ENCODE measurements at regions not wholly inside any gene's neighbourhood (a gene's known extent, or its start where the extent isn't known, plus 50 kb on each side); places are given as distances from the start of the nearest gene placed in this dataset.

GRCh38 chr5:40386289-40386688 lies 293.4 kb upstream of the PTGER4 start:
- H3K4me1 Mint-ChIP-seq (ENCODE audit: low read depth) = peaks cover 51% of the 10 kb centered on the region
- H3K27me3 Mint-ChIP-seq (ENCODE audit: low read depth) = no peaks in the 10 kb centered on the region
- H3K4me3 Mint-ChIP-seq (ENCODE audit: unreplicated experiment) = no peak overlapping the region
- H3K9me3 Mint-ChIP-seq (ENCODE audit: low read depth) = no peaks in the 10 kb centered on the region
- H3K27ac Mint-ChIP-seq (ENCODE audit: unreplicated experiment) = no peak overlapping the region
- no peaks in the 10 kb centered on the region for H3K36me3 Mint-ChIP-seq (ENCODE audit: low read depth)
- no peak for DNase-seq (ENCODE audit: low spot score)
- no peak for TF ChIP-seq CTCF (IDR thresholded peaks at IDR 0.05)

DNA sequence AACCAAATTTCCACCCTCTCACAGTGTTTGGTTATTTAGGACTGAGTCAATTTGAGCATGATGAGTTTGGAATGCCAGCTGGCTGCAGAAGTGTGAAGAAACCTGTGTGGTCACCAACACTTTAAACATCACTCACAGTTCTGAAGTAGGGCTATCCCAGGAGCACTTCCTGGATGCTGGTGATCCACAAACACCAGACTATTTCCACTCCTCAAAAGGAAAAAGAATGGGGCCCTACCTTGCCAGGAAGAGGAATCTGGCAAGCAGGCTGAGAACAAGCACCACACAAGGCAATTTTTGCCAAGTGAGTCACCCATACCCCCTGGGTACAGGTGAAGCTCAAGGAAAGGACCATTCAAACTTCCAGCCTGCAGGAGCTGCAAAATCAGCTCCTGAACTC lies 294.2 kb upstream of the PTGER4 start:
- Mint-ChIP-seq H3K36me3 (ENCODE audit: low read depth) (no peaks in the 10 kb centered on the region), H3K4me1 (ENCODE audit: low read depth) (peaks cover 51% of the 10 kb centered on the region), H3K4me3 (ENCODE audit: unreplicated experiment) (no peak overlapping the region), H3K27ac (ENCODE audit: unreplicated experiment) (no peak overlapping the region), H3K9me3 (ENCODE audit: low read depth) (no peaks in the 10 kb centered on the region), H3K27me3 (ENCODE audit: low read depth) (no peaks in the 10 kb centered on the region)
- no peak for TF ChIP-seq CTCF (IDR thresholded peaks at IDR 0.05)
- DNase-seq (ENCODE audit: low spot score) = no peak

DNA sequence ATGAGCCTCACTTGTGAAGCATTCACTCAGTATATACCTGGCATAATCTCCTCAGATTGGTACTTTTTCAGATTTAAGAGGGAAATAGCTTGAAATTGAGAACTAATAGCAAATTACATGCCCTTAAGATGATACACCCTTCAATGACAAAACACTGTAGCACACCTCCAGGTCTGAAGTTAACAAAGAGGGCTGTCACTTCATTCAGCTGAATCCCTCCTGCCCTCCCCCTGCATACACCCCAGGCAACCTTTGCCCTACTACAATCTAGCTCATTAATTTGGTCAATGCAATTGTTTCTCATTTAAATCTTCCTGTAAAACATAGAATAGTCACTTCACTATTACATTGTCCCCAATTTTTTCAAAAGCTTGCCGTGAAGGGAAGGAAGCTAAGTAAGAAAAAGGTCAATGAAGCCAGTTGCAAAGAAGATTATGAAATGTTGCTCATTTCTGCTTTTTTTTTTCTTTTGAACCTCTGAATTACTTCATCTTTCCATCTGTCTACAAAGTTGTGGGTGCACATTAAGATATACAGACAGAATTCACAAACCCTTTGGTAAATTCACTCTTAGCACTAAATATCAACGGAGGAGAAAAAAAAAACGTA lies 294.8 kb upstream of the PTGER4 start:
- H3K27ac Mint-ChIP-seq (ENCODE audit: unreplicated experiment) = peak overlapping the region; percentile 79
- H3K4me3 Mint-ChIP-seq (ENCODE audit: unreplicated experiment) = no peak overlapping the region
- H3K4me1 Mint-ChIP-seq (ENCODE audit: low read depth) = peaks cover 49% of the 10 kb centered on the region
- no peaks in the 10 kb centered on the region for H3K36me3 Mint-ChIP-seq (ENCODE audit: low read depth)
- no peaks in the 10 kb centered on the region for H3K27me3 Mint-ChIP-seq (ENCODE audit: low read depth)
- DNase-seq (ENCODE audit: low spot score) = no peak
- no peaks in the 10 kb centered on the region for H3K9me3 Mint-ChIP-seq (ENCODE audit: low read depth)
- TF ChIP-seq CTCF (IDR thresholded peaks at IDR 0.05) = no peak

- Mint-ChIP-seq H3K36me3 (ENCODE audit: low read depth) (no peaks in the 10 kb centered on the region), H3K4me1 (ENCODE audit: low read depth) (peaks cover 42% of the 10 kb centered on the region), H3K4me3 (ENCODE audit: unreplicated experiment) (no peak overlapping the region), H3K27ac (ENCODE audit: unreplicated experiment) (peak overlapping the region; percentile 79), H3K27me3 (ENCODE audit: low read depth) (no peaks in the 10 kb centered on the region), H3K9me3 (ENCODE audit: low read depth) (no peaks in the 10 kb centered on the region)
- TF ChIP-seq CTCF (IDR thresholded peaks at IDR 0.05) = no peak
- no peak for DNase-seq (ENCODE audit: low spot score)
Observed at GRCh38 chr5:40383749-40384651, 295.7 kb upstream of the PTGER4 start.

GRCh38 chr5:40381676-40382363 lies 297.9 kb upstream of the PTGER4 start:
- H3K9me3 Mint-ChIP-seq (ENCODE audit: low read depth) = no peaks in the 10 kb centered on the region
- DNase-seq (ENCODE audit: low spot score) = no peak
- peaks cover 42% of the 10 kb centered on the region for H3K4me1 Mint-ChIP-seq (ENCODE audit: low read depth)
- H3K27ac Mint-ChIP-seq (ENCODE audit: unreplicated experiment) = no peak overlapping the region
- H3K4me3 Mint-ChIP-seq (ENCODE audit: unreplicated experiment) = no peak overlapping the region
- TF ChIP-seq CTCF (IDR thresholded peaks at IDR 0.05) = no peak
- no peaks in the 10 kb centered on the region for H3K27me3 Mint-ChIP-seq (ENCODE audit: low read depth)
- H3K36me3 Mint-ChIP-seq (ENCODE audit: low read depth) = no peaks in the 10 kb centered on the region
